Mesenchymal stem cell (in vitro differentiated cells and primary cell): ENCODE measurements at regions not wholly inside any gene's neighbourhood (a gene's known extent, or its start where the extent isn't known, plus 50 kb on each side); places are given as distances from the start of the nearest gene placed in this dataset.

ENCODE experiments used
- DNase-seq: peaks from one replicate; pipeline ENCODE4 v3.0.0-alpha.2; 2013
- H2AFZ ChIP-seq: one replicate; pipeline ENCODE4 v1.6.1; 2013; ENCODE audit warnings: low read depth, mild to moderate bottlenecking, control low read depth, inconsistent platforms, low read length, moderate library complexity
- H2AK5ac ChIP-seq: 2 replicates; pipeline ENCODE4 v1.6.1; 2013; ENCODE audit warnings: low read length, moderate library complexity, mild to moderate bottlenecking, inconsistent platforms; ENCODE audit not compliant: severe bottlenecking
- H2BK120ac ChIP-seq: one replicate; pipeline ENCODE4 v1.6.1; 2013; ENCODE audit warnings: low read depth, mild to moderate bottlenecking, inconsistent platforms, low read length, moderate library complexity
- H2BK12ac ChIP-seq, 2 experiments: one replicate each; pipeline ENCODE4 v1.6.1; 2013; ENCODE audit warnings: inconsistent platforms in 2 of 2, low read length in 2 of 2, mild to moderate bottlenecking in 2 of 2, moderate library complexity in 2 of 2, control low read depth in 1 of 2
- H2BK15ac ChIP-seq: one replicate; pipeline ENCODE4 v1.6.1; 2013; ENCODE audit warnings: mild to moderate bottlenecking, low read depth, inconsistent platforms; ENCODE audit not compliant: poor library complexity, severe bottlenecking
- H2BK5ac ChIP-seq: 2 replicates; pipeline ENCODE4 v1.6.1; 2013; ENCODE audit warnings: low read depth, mild to moderate bottlenecking, low read length, control low read depth, inconsistent platforms; ENCODE audit not compliant: poor library complexity, severe bottlenecking
- H3K14ac ChIP-seq, 2 experiments: one replicate each; pipeline ENCODE4 v1.6.1; 2013; ENCODE audit warnings: inconsistent platforms in 2 of 2, low read length in 2 of 2, control low read depth in 1 of 2, mild to moderate bottlenecking in 1 of 2, moderate library complexity in 1 of 2
- H3K18ac ChIP-seq, 2 experiments: one replicate each; pipeline ENCODE4 v1.6.1; 2013; ENCODE audit warnings: inconsistent platforms in 2 of 2, low read length in 2 of 2, control low read depth in 1 of 2, low read depth in 1 of 2, mild to moderate bottlenecking in 1 of 2
- H3K23ac ChIP-seq, 2 experiments: one replicate each; pipeline ENCODE4 v1.6.1; 2013; ENCODE audit warnings: inconsistent platforms in 2 of 2, low read length in 2 of 2, mild to moderate bottlenecking in 2 of 2, moderate library complexity in 2 of 2, control low read depth in 1 of 2
- H3K27ac ChIP-seq: 2 replicates; pipeline ENCODE4 v1.5.1; 2013; ENCODE audit warnings: mild to moderate bottlenecking, moderate library complexity, low read length, control low read depth, inconsistent platforms; ENCODE audit not compliant: poor library complexity, severe bottlenecking
- H3K27me3 ChIP-seq, 2 experiments: 2 replicates each; pipeline versions ENCODE4 v1.6.1 to v1.7.0; 2013; ENCODE audit warnings: low read length in 2 of 2, mild to moderate bottlenecking in 2 of 2, moderate library complexity in 2 of 2, control low read depth in 1 of 2, inconsistent platforms in 1 of 2; ENCODE audit not compliant: control insufficient read depth in 1 of 2, insufficient read depth in 1 of 2
- H3K36me3 ChIP-seq, 2 experiments: 2 replicates each; pipeline versions ENCODE4 v1.6.1 to v1.7.0; 2013; ENCODE audit warnings: low read length in 2 of 2, control low read depth in 1 of 2, inconsistent platforms in 1 of 2, low read depth in 1 of 2, mild to moderate bottlenecking in 1 of 2; ENCODE audit not compliant: insufficient read depth in 2 of 2, control insufficient read depth in 1 of 2
- H3K4ac ChIP-seq, 2 experiments: one replicate each; pipeline ENCODE4 v1.6.1; 2013; ENCODE audit warnings: inconsistent platforms in 2 of 2, low read length in 2 of 2, mild to moderate bottlenecking in 2 of 2, moderate library complexity in 2 of 2, control low read depth in 1 of 2, low read depth in 1 of 2
- H3K4me1 ChIP-seq: 2 replicates; pipeline ENCODE4 v1.6.1; 2013; ENCODE audit warnings: low read depth, low read length, control low read depth; ENCODE audit not compliant: control insufficient read depth, insufficient read depth
- H3K4me2 ChIP-seq: 2 replicates; pipeline ENCODE4 v1.6.1; 2013; ENCODE audit warnings: low read length, mild to moderate bottlenecking, inconsistent platforms; ENCODE audit not compliant: poor library complexity, severe bottlenecking
- H3K4me3 ChIP-seq, 2 experiments: 2 replicates each; pipeline versions ENCODE4 v1.5.1 to v1.7.0; 2013; ENCODE audit warnings: low read length in 2 of 2, mild to moderate bottlenecking in 2 of 2, control low read depth in 1 of 2, low read depth in 1 of 2; ENCODE audit not compliant: insufficient read depth in 1 of 2
- H3K79me1 ChIP-seq: replicated peaks from 2 replicates; pipeline ENCODE4 v1.6.1; 2013; ENCODE audit warnings: mild to moderate bottlenecking, control low read depth, low read length, inconsistent platforms; ENCODE audit not compliant: poor library complexity, severe bottlenecking
- H3K9ac ChIP-seq: 2 replicates; pipeline ENCODE4 v1.7.0; 2013; ENCODE audit warnings: mild to moderate bottlenecking, low read length, moderate library complexity
- H3K9me3 ChIP-seq: 2 replicates; pipeline ENCODE4 v1.7.0; 2013; ENCODE audit warnings: mild to moderate bottlenecking, low read length; ENCODE audit not compliant: control insufficient read depth
- H4K8ac ChIP-seq: one replicate; pipeline ENCODE4 v1.6.1; 2013; ENCODE audit warnings: inconsistent platforms, mild to moderate bottlenecking, low read length, moderate library complexity
- H4K91ac ChIP-seq: one replicate; pipeline ENCODE4 v1.6.1; 2013; ENCODE audit warnings: mild to moderate bottlenecking, low read length, inconsistent platforms
- WGBS: methylation state at CpG from one replicate; pipeline ENCODE4 v1.1.7; 2013; ENCODE audit warnings: mixed read lengths; 5-methylcytosine and 5-hydroxymethylcytosine counted together

DNA sequence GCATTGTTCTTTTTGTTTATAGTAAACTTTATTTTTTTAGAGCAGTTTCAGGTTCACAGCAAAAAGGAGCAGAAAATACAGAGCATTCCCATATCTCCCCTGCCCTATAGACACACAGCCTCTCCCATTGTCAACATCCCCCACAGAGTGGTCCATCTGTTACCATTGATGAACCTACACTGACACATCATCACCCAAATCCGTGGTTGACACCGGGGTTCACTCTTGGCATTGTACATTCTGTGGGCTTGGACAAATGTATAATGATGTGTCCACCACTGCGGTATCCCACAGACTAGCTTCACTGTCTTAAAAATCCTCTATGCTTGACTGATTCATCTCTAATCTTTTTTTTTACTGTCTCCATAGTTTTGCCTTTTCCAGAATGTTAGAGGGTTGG, 120.7 kb upstream of the SPATA31C2 start:
- Histone ChIP-seq H4K91ac (no peak overlapping the region), H2BK5ac (no peak overlapping the region), H4K8ac (no peak overlapping the region), H3K4ac (peak overlapping the region in 1 of 2 experiments; percentile 86), H2BK12ac (peak overlapping the region in 1 of 2 experiments; percentile 21), H3K4me3 (no peak overlapping the region), H3K4me1 (peaks cover 10% of the 10 kb centered on the region), H2AFZ (no peak overlapping the region), H3K9ac (peak overlapping the region; percentile 61), H3K36me3 (no peaks in the 10 kb centered on the region), H2BK15ac (no peak overlapping the region), H3K23ac (no peak overlapping the region), H3K27me3 (no peaks in the 10 kb centered on the region), H2AK5ac (peak overlapping the region; percentile 93), H3K4me2 (no peak overlapping the region), H3K27ac (peak overlapping the region; percentile 56), H3K79me1 (no peaks in the 10 kb centered on the region), H2BK120ac (peak overlapping the region; percentile 62), H3K14ac (no peak overlapping the region), H3K9me3 (no peaks in the 10 kb centered on the region), H3K18ac (peak overlapping the region in 1 of 2 experiments; percentile 18)
- DNase-seq: no peak
- 100% methylated on average over 2 of the region's 3 CpGs for WGBS

GRCh38 chr9:88258601-88259000, 120.3 kb upstream of the SPATA31C2 start:
- no peaks in the 10 kb centered on the region for H3K79me1 ChIP-seq
- 60% methylated on average over 12 of the region's 12 CpGs for WGBS
- H3K23ac ChIP-seq: no peak overlapping the region

DNA sequence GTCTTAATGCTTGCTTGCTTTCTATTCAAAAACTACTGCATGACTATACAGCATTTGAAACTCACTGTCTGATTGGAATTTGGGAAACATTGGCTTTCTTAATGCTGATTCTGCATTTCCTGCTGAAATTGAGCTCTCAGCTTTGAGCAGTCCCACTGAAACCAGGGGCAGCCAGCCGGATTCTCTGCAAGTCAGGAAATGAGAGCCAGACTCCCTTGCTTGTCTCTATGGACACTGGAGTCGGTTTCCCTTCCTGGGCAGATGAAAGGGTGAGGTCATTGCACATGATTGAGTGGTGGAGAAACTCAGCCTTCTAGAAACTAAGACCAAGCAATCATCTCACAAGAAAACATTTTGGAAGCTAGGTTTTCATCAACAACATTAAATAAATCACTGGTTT, 119.7 kb upstream of the SPATA31C2 start:
- Histone ChIP-seq H3K23ac (no peak overlapping the region), H3K36me3 (no peaks in the 10 kb centered on the region), H2BK15ac (no peak overlapping the region), H3K18ac (no peak overlapping the region), H2AFZ (no peak overlapping the region), H3K27ac (peak overlapping the region; percentile 56), H3K27me3 (no peaks in the 10 kb centered on the region), H2BK120ac (no peak overlapping the region), H3K9me3 (no peaks in the 10 kb centered on the region), H3K4me2 (no peak overlapping the region), H3K4ac (no peak overlapping the region), H3K79me1 (no peaks in the 10 kb centered on the region), H2BK5ac (no peak overlapping the region), H4K8ac (no peak overlapping the region), H2AK5ac (no peak overlapping the region), H3K9ac (peak overlapping the region; percentile 61), H2BK12ac (no peak overlapping the region), H3K4me3 (no peak overlapping the region), H4K91ac (no peak overlapping the region), H3K14ac (no peak overlapping the region), H3K4me1 (peaks cover 10% of the 10 kb centered on the region)
- 7% methylated on average over 2 of the region's 2 CpGs for WGBS
- peak; percentile 87 for DNase-seq

More at GRCh38 chr9:88258601-88259000, 120.3 kb upstream of the SPATA31C2 start:
- H3K4me1 ChIP-seq: peaks cover 10% of the 10 kb centered on the region
- H4K8ac ChIP-seq: peak overlapping the region; percentile 70
- peak overlapping the region; percentile 37 to 86 for H3K4ac ChIP-seq
- DNase-seq: peak; percentile 28
- peak overlapping the region; percentile 64 to 88 for H2BK12ac ChIP-seq
- no peak overlapping the region for H3K18ac ChIP-seq
- no peak overlapping the region for H3K4me3 ChIP-seq
- no peaks in the 10 kb centered on the region for H3K36me3 ChIP-seq
- peak overlapping the region in 1 of 2 experiments; percentile 56 for H3K14ac ChIP-seq
- peak overlapping the region; percentile 62 for H2BK120ac ChIP-seq
- H3K9ac ChIP-seq: peak overlapping the region; percentile 61
- H3K4me2 ChIP-seq: no peak overlapping the region
- no peaks in the 10 kb centered on the region for H3K27me3 ChIP-seq
- H2BK5ac ChIP-seq: no peak overlapping the region
- peak overlapping the region; percentile 93 for H2AK5ac ChIP-seq
- peak overlapping the region; percentile 80 for H2AFZ ChIP-seq
- peak overlapping the region; percentile 56 for H3K27ac ChIP-seq
- H3K9me3 ChIP-seq: no peaks in the 10 kb centered on the region
- H2BK15ac ChIP-seq: no peak overlapping the region
- H4K91ac ChIP-seq: peak overlapping the region; percentile 81

GRCh38 chr9:88256216-88256615, 117.9 kb upstream of the SPATA31C2 start:
- Histone ChIP-seq H3K18ac (no peak overlapping the region), H3K4me3 (no peak overlapping the region), H4K91ac (no peak overlapping the region), H2AFZ (no peak overlapping the region), H3K9me3 (peaks cover 11% of the 10 kb centered on the region), H3K4me1 (peaks cover 10% of the 10 kb centered on the region), H3K36me3 (no peaks in the 10 kb centered on the region), H4K8ac (no peak overlapping the region), H3K9ac (no peak overlapping the region), H2AK5ac (no peak overlapping the region), H3K23ac (no peak overlapping the region), H3K79me1 (no peaks in the 10 kb centered on the region), H3K27me3 (no peaks in the 10 kb centered on the region), H2BK5ac (no peak overlapping the region), H2BK120ac (no peak overlapping the region), H3K27ac (no peak overlapping the region), H3K4ac (no peak overlapping the region), H2BK15ac (no peak overlapping the region), H2BK12ac (no peak overlapping the region), H3K4me2 (no peak overlapping the region), H3K14ac (no peak overlapping the region)
- no peak for DNase-seq
- 90% methylated on average over 7 of the region's 7 CpGs for whole genome bisulfite sequencing
